NT2/D1 (cell line): ENCODE measurements at regions not wholly inside any gene's neighbourhood (a gene's known extent, or its start where the extent isn't known, plus 50 kb on each side); places are given as distances from the start of the nearest gene placed in this dataset.

ENCODE experiments used
- YY1 ChIP-seq: IDR thresholded peaks from 2 replicates; pipeline ENCODE4 v1.6.1; 2011; ENCODE audit not compliant: insufficient read length, insufficient read depth
- ZNF274 ChIP-seq: IDR thresholded peaks from 2 replicates; pipeline ENCODE4 v1.6.1; 2011; ENCODE audit warnings: mild to moderate bottlenecking, low read depth, low read length

- TF ChIP-seq YY1 (no peak), ZNF274 (no peak)
Measured at GRCh38 chr5:124180875-124181461, 565.5 kb downstream of the ZNF608 start.
